HG03439 (cell line): ENCODE measurements at regions not wholly inside any gene's neighbourhood (a gene's known extent, or its start where the extent isn't known, plus 50 kb on each side); places are given as distances from the start of the nearest gene placed in this dataset.
A peak's percentile ranks its signal among the peaks of the same experiment; 100 is the strongest.
"Not testable (repeated sequence)": the region's sequence is repeated elsewhere in the genome, so short reads cannot be mapped to it uniquely, and the experiment has no call there.

Experiments used
- ATAC-seq: cut with Tn5 transposase; IDR thresholded peaks from one replicate; pipeline ENCODE4 v1.9.1; 2021; ENCODE audit warnings: mild to moderate bottlenecking, moderate library complexity; ENCODE audit not compliant: unreplicated experiment

DNA sequence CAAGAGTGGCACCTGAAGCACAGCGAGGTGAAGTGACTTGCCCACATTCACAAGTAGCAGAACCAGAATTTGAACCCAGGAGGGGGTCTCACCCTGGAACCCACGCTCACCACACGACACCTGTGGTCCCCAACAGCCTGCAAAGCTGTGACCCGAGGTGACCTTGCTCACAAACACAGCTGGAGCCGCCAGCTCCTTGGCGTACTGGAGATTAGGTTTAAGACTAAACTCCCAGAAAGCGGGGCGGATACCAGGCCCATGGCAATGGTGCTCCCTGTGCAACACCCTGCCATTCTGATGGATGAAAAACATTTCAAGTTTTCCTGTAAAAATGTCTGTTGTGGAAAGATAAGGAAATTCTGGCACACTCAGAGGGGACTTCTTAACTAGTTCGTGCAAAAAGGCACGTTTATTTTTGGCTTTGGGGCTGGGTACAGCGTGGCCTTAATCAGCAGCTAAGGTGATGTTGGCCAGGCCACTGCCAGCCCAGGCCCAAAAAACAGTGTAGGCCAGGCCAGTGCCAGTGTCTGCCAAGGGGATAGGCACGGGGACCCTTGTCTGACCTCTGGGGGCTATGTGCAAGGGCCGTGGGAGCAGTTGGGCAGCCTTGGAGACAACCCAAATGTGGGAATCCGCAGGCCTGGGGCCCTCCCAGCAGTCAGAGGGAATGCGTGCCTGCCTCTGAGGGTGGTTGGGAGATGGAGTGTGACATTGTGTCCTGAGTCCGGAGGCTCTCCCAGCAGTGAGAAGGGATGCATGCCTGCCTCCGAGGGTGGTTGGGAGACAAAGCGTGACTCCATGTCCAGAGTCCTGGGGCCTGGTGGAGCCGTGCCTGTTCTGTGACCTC, 185.0 kb upstream of the HS6ST1 start:
- no peak for ATAC-seq

DNA sequence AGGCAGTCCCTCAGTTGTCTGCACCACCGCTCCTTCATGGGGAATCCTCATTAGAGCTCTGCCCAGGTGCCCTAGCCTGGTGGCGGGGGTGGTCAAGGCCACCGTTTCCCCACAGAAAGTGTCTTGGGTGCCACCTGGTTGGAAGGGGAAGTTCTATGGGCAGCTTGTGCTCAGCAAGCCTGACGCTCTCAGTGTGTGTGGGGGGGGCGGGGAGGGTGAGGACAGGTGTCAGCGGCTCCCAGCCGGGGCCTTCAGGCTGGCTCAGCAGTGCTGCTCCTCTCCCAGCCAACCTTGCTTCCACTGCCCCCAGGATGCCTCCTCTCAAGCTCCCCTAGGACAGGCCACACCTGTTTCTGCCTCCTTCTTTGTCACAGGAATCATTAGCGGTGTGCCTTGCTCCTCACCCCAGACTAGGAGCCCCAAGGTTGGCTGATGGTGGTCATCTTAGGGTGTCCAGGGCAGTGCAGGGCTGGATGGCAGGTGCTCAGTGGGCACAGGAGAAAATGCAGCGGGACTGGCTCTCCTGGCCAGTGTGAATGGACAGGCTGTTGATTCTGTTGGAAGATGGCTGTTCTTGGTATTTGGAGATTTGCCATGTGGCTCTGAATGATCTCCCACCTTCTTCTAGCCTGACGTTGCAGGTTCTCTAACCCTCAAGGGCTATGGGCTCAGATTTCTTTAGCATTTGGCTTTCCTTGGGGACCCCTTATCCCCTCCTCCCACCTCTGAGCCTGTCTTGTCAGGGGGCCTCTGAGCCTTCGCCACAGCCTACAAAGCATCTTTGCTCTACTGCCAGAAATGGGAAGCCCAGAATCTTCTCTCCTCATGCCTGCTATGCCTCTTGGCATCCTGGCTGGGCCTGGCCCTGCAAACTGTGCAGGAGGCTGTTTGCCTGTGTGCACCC, 185.8 kb upstream of the HS6ST1 start:
- no peak for ATAC-seq

DNA sequence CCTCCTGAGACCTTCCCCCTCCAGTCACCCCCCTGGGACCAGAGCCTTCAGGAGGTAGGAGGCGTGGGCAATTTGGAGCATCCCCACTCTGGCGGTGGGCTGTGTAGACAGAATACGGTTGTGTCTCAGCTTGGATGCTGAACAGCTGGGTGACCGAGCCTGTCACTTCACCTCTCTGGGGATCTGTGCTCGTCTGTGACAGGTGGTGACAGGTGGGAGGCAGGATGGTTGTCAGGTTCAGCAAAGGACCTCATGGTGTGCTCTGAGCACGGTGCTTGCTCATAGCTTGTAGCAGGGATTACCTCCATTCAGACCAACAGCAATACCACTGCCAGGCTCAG, 186.5 kb upstream of the HS6ST1 start:
- ATAC-seq: no peak

DNA sequence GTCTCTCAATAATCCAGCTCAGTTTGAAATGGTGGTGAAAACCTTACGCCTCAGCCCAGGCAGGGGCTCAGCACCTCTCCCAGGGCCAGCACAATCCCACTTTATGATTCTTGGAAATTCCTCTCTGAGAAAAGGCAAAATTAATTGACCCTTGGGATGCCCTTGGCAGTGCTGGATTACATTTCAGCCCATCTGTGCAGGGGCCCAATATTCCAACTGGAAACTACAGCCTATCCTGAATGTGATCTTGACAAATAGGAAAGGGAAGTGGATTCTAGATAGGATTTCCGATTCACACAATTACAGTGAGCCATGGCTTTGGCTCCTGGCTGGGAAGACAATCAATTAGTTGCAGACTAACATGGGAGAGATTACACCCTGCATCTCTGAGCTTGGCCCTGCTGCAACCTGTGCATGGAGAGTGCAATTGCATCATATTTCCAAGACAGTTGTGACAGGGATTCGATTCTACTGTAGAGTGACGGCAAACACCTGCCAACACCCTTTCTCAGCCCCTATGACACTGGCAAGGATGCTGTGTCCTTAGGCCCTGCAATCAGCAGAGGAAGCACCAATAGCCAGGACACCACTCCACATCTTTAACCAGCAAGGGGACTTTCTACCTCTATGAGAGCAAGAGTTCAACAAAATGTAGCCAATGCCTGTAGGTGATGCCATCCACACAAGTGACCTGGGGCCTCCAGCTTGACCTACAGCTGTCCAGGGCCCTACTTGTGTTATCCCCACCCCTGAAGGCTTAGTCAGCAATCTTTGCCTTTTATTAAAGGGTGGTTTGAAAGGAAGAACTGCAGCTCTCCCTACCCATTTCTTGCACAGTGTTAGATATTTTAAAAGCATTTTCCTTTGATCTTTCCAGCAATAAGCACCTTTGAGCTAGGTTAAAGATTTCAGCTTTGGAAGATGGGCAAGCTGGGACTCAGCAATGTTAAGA, 187.2 kb upstream of the HS6ST1 start:
- ATAC-seq: no peak

DNA sequence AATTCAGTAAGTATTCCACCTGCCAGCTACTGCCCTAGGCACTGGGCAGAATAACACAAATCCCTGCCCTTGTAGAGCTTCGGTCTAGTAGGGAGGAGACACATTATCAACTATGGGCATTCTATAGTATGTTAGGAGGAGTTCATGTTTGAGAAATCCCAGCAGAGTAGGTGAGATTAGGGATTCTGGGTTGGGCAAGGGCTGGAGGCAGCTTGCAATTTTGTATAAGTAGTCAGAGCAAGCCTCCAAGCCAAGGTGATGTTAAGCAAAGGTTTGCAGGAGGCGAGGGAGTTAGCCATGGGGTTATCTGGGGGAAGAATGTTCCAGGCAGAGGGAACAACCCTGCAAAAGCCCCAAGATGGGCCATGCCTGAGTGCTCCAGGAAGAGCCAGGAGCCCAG, 187.9 kb upstream of the HS6ST1 start:
- ATAC-seq: no peak

DNA sequence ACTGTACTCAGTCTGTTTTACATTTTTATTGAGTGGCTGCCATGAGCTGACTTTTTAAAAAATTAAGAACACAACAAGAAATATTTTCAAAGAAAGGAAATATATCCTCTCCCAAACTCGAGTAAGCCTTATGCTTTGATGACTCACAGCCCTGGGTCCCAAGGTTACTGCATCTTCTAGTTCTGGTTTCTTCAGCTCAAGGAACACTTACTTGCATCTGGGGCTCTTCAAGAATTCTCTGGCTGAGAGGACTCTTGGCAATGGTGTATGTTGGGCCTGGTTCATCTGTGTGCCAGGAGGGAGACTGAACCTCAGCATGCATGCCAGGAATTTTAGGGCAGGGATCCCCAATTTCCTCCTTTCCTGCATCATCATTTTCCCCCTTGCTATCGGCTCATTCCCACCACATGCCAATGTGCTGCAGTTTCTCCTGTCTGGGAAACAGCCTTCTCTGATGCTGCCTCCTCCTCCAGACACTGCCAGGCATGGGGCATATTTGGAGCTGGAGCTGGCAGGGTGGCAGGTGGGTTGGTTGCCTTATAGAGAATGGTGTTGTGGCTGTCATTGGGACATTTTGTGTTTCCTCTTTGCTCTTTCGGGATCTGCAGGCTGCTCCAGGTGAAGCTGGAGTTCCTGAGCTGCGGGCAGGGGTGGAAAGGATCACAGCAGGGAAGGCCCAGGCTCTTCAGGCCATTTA, 192.2 kb upstream of the HS6ST1 start:
- no peak for ATAC-seq

DNA sequence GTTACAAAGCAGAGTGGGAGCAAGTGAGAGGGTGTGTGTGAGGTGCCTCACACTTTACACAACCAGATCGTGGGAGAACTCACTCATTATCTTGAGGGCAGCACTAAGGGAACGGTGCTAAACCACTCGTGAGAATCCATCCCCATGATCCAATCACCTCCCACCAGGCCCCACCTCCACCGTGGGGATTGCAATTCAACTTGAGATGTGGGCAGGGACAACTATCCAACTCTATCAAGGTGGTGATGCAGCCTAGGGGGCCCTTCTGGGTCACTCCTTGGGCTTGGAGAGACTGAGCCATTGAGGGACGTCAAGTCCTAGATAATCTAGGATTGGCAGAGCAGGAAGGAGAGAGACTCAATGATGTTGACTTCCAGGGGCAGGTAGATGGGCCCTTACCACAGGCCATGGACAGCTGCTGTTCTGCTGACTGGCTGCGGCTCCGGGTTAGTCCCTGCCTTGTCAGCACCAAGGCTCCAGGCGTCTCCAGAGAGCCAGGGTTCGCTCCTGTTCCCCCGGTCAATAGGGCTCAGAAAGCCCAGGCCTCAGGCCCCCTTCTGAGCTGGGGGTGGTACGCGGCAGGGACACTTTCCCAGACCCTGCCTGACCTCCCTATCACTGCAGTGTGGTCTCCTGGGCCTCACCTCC, 193.2 kb upstream of the HS6ST1 start:
- ATAC-seq: no peak

DNA sequence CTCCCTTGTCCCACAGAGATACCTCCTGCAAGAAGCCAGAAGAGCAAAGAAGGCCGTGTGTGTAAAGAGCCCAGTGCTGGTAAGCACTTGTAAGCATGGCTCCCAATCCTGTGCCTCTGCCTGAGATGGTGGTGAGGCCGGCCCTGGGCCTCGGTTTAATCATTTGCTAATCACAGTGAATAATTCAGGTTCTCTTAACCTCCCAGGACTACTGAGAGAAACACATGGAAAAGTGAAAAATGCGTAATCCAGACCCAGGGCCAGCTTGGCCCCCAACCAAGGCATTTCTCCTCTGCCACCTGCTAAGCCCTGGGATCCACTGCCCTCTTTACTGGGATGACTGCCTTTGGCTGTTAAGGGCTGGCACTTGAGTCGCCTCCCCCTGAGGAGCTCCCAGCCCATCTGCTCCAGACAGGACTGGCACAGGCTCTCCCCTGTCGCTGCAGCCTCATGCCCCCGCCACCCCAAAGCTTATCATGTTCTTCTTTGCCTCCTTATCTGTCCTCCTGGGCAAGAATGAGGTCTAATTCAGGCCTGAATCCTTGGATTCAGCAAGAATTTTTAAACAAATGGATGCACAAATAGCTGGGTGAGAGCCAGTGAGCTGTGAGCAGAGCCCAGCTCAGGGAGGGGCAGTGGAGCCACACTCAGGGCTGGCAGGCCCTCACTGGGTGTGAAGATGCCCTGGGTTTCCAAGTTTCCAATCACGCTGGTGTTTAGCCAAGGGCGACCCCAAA, 193.9 kb upstream of the HS6ST1 start:
- no peak for ATAC-seq

DNA sequence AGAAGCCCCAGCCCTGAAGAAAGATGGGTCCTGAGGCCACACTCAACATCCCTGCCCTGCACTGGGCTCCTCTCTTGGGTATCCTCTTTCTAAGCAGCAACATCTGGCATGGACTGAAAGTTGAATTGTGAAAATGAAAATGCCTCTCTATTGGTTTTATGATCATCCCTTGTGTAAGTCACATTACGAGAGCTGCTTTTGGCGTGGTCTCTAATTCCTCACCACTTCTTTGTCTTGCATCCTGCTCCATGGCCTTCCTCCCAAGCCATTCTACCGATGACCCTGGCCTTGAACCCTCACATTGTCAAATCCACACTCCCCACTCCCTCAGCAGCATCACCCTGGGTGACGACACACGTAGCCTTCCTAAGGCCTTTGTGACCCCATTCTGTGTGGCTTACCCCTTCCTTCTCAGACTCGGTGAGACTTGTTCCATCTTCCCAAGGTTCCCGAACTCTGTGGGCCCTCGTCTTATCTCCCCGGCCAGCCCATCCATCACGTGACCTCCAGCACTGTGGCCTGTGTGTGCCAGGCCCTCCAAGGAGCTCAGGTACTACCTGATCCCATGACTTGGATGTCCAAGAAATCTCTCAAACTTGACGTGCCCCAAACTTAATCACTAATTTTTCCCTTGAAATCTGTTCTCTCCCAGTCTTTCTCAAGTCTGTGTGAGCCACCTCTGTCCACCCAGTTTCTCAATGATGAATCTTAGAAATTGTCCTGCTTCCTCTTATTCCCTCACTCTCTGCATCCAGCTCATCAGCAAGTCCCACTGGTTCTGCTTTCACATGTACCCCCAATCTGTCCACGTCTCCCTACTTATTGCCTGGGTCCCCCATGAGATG, 194.7 kb upstream of the HS6ST1 start:
- ATAC-seq: no peak

DNA sequence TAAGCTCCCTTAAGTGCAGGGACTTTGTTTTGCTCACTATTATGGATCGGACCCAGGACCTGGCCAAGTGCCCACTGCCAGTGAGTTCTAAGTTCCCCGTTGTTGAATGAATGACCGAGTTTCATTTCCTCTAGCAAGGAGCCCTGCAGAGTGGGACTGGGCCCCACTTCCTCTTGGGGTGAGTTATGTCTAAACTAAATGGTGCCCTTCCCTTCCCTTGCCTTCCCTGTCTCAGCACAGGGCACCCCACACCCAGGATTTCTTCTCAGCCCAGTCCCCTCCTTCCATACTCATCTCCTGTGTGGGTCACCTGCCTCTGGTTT, 195.3 kb upstream of the HS6ST1 start:
- ATAC-seq: no peak

DNA sequence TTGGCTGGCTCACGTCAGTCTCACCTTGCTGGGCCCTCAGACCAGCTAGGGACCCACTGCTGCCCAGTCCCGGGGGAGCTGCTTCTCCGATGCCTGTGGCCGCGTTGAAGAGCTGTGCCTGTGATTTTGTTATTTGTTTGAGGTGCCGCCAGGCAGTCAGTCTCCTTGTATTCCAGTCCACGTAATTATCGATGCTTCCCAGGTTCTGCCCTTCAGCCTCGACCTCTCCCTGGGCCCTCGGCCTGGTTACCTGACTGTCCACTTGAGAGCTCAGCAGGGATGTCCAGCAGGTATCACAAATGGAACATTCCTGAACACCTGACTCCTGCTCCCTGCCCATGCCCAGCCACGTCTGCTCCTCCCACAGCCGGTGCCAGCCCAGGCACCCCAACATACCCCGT, 195.9 kb upstream of the HS6ST1 start:
- no peak for ATAC-seq

DNA sequence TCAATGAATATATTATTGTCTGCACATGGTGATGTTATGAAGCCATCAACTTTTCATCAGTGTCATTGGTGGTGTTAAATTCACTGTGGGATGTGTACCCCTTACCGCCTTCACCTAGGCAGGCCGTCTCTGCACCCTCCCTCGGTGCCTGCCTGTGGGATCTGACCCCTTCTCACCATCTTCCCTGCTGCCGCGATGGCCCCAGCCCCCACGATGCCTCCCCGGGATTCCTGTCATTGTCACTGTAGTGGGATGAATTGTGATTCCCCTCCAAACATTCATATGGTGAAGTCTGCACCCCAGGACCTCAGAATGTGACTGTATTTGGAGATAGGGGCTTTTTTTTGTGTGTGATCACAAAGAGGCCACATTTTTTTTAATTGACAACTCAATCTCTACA, 198.3 kb upstream of the HS6ST1 start:
- ATAC-seq: no peak

DNA sequence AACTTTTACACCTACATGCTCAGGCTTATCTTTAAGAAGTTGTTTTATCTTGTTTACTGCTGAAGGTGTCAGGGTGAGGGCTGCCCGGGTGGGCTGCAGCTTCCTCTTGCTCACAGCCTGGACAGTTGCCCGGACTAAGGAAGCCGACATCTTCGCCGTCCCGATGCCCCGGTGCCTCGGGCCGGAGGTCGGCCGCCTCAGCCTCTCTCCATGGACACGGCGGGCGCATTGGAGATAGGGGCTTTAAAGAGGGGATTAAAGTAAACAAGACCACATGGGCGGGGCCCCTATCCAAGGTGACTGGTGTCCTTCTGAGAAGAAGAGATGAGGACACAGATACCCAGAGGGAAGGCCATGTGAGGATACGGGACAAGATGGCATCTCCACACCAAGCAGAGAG, 200.4 kb upstream of the HS6ST1 start:
- ATAC-seq: not testable (repeated sequence)

DNA sequence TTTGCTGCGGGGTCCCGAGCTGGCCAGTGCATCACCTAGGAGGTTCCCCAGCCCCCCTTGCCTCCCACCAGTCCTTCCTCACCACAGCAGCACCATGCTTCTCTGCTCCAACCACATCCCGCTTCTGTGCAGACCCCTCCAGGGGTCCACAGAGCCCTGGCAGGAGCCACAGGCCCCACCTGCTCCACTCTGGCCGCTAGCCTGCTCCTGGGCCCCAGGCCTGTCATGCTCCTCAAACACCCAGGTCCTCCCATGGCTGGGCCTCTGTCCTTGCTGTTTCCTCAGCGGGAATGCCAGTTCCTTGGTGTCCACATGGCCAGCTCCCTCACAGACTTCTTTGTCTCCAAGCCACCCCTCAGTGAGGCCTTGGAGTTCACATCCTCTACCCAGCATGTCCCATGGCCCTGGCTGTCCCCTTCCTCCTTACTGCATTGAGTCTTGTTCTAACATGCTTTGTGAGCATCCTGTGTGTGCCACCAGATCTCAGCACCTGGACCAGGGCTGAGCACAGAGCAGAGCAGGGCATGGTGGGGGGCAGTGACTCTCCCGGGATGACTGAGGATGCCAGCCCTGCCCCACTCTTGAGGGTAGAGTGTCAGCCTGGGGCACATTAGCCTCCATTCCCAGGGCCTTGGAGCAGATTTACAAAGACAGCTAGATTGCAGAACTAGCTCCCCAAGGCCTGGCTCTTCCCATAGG, 201.0 kb upstream of the HS6ST1 start:
- no peak for ATAC-seq

DNA sequence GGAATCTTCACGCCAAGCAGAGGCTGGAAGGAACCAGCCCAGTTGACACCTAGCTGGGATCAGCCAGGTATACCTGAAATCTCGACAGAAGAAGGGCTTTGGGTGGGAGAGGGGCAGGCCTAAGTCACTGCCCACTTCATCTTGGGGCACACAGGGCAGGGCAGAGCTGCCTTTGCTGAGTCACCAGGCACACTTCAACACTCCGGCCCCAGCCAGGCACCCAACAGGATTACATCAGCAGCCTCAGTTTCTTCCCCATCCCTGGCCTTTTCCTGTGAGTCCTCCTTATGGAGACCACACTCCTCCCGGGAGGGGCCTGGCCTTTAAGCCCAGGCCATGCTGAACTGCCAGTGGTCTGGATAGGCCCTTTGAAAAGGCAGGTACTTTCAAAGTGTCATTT, 201.7 kb upstream of the HS6ST1 start:
- ATAC-seq: no peak

DNA sequence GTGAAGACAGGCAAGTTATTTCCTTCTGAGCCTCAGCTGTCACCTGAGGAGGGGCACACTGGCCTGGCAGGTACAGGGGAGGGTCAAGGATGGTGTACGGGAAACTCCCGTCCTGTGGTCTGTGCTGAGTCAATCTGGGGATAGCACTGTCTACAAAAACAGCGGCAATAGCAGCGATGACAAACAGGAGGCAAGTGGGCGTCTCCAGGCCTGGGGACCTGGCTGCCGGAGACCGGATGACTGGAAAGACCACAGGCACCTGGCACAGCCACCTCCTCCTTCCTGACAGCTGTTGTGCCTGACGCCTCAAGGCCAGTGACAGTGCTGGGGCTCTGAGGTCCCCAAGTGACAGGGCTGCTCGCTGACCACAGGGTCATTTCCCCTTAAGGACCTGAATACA, 202.1 kb upstream of the HS6ST1 start:
- peak; percentile 89 for ATAC-seq

DNA sequence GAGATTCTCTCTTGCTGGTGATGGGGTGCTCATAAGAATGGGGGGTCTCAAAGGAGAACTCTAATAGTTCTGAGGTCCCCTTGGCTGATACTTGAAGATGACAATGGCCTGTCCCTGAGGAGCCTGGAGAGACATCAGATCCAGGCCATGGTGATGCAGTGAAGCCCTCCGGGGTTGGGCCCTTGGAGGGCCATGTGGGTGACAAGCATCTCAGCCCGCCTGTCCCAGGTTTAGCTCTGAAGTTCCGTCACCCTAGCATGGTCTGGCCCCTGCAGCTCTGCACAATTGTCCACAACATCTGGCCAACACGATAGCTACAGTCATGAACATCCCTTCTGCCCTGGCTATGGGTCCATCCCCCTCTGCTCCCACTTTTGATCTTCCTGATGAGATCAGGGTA, 202.8 kb upstream of the HS6ST1 start:
- ATAC-seq: no peak

DNA sequence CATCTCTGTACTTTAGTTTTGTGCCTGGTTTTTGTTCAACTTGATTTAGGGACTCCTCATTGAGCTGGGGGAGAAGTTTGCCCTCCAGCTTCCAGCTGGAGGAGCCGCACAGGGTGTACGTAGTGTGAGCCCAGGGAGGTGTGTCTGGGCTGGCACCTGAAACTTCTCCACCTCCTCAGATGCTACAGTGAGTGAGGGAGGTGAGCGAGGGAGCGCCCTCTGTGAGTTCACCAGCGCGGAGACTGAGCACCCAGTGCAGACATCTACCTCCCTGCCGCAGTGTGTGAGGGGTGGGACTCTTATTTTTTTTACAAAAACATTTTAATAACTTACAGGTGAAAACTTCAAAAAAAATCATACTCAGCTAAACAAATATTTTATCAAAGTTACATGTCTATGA, 204.2 kb upstream of the HS6ST1 start:
- ATAC-seq: no peak
